Stomach (tissue), 8 donors: ENCODE measurements at regions not wholly inside any gene's neighbourhood (a gene's known extent, or its start where the extent isn't known, plus 50 kb on each side); places are given as distances from the start of the nearest gene placed in this dataset.
"Not testable (repeated sequence)": the region's sequence is repeated elsewhere in the genome, so short reads cannot be mapped to it uniquely, and the experiment has no call there.

Source experiments
- DNase-seq, 2 donors: peaks; one replicate each; pipeline versions ENCODE4 v3.0.0 to v3.0.0-alpha.2; 2013 to 2019
- H3K27ac ChIP-seq, 5 donors: fragments of 200-600 bp in 4 of 5; sonication (generic) in 4 of 5; one replicate each; pipeline ENCODE4 v1.5.1; 2013 to 2019; ENCODE audit warnings: mild to moderate bottlenecking in 1 of 5, moderate library complexity in 1 of 5
- H3K27me3 ChIP-seq, 3 donors: fragments of 200-600 bp; sonication (generic); one replicate each; pipeline ENCODE4 v1.5.1; 2017 to 2019; ENCODE audit warnings: mixed run types in 1 of 3
- H3K36me3 ChIP-seq, 4 donors: fragments of 200-600 bp; sonication (generic); 1 replicate in 3 of 4; 2 replicates in 1 of 4; pipeline ENCODE4 v1.5.1; 2016 to 2019
- H3K4me1 ChIP-seq, 4 donors: fragments of 200-600 bp; sonication (generic); one replicate each; pipeline ENCODE4 v1.5.1; 2016 to 2019
- H3K4me3 ChIP-seq, 4 donors: fragments of 200-600 bp; sonication (generic) in 3 of 4; one replicate each; pipeline ENCODE4 v1.5.1; 2016 to 2019; ENCODE audit warnings: mild to moderate bottlenecking in 1 of 4
- H3K9me3 ChIP-seq, 4 donors: fragments of 200-600 bp; sonication (generic); one replicate each; pipeline ENCODE4 v1.5.1; 2016 to 2019
- EP300 ChIP-seq: sonication (generic); formaldehyde crosslinking; IDR thresholded peaks from one replicate; pipeline ENCODE4 v1.6.1; 2017; ENCODE audit warnings: antibody characterized with exemption
- POLR2A ChIP-seq, 4 donors: fragments of 450-650 bp; IDR thresholded peaks; one replicate each; pipeline ENCODE4 v1.6.1; 2016; ENCODE audit warnings: antibody characterized with exemption in 4 of 4, control low read depth in 2 of 4, mild to moderate bottlenecking in 1 of 4, moderate library complexity in 1 of 4
- POLR2AphosphoS5 ChIP-seq, 3 donors: sonication (generic); formaldehyde crosslinking; IDR thresholded peaks; one replicate each; pipeline ENCODE4 v1.6.1; 2016; ENCODE audit warnings: antibody characterized with exemption in 3 of 3
- WGBS, 5 donors: extraction: QIAGEN DNeasy Blood & Tissue Kit in 3 of 5; methylation state at CpG; one replicate each; pipeline versions ENCODE4 v1.1.5 to v1.1.7; 2013 to 2018; 5-methylcytosine and 5-hydroxymethylcytosine counted together
- intact Hi-C: fragments of 100-400 bp; cut with DNase I; formaldehyde crosslinking; loops from one replicate; pipeline ENCODE4 v1.15.1; 2023; ENCODE audit warnings: low total_unique reads
- TF ChIP-seq, protein P1 (sequence below), 7 experiments: fragments of 450-650 bp in 4 of 7; fragments of 200-600 bp in 3 of 7; sonication (generic) in 3 of 7; IDR thresholded peaks; one replicate each; pipeline ENCODE4 v1.5.1; 2016 to 2019; ENCODE audit warnings: antibody characterized with exemption in 7 of 7, control low read depth in 2 of 7, mild to moderate bottlenecking in 1 of 7
- donor health status: healthy with polysubstance abuse.
- donor health status: Bipolar disorder and iron deficiency.
- donor health status: healthy.

DNA sequence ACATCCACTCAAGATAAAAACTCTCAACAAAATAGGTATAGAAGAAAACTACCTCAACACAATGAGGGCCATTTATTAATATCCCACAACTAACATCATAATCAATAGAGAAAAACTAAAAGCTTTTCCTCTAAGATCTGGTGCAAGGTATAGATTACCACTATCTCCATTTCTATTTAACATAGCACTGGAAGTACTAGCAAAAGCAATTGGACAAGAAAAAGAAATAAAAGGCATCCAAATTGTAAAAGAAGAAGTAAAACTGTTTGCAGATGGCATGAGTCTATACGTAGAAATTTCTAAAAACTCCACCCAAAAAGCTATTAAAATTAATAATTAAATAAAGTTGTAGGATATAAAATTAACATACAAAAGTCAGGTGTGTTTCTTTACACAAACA is 230.8 kb upstream of the PRSS16 start:
- intact Hi-C loops = no loop called here
- Histone ChIP-seq H3K4me1 (peaks cover 0 to 19% (median 8%) of the 10 kb centered on the region in 4 donors), H3K36me3 (no peaks in the 10 kb centered on the region), H3K27me3 (peaks cover 0 to 11% (median 7%) of the 10 kb centered on the region in 3 donors), H3K4me3 (no peak overlapping the region), H3K9me3 (peaks cover 0 to 21% (median 10%) of the 10 kb centered on the region in 4 donors), H3K27ac (no peak overlapping the region)
- no peak for DNase-seq
- TF ChIP-seq EP300 = no peak
- TF ChIP-seq POLR2AphosphoS5 (IDR thresholded peaks at IDR 0.05) = no peak
- TF ChIP-seq, protein P1, sequence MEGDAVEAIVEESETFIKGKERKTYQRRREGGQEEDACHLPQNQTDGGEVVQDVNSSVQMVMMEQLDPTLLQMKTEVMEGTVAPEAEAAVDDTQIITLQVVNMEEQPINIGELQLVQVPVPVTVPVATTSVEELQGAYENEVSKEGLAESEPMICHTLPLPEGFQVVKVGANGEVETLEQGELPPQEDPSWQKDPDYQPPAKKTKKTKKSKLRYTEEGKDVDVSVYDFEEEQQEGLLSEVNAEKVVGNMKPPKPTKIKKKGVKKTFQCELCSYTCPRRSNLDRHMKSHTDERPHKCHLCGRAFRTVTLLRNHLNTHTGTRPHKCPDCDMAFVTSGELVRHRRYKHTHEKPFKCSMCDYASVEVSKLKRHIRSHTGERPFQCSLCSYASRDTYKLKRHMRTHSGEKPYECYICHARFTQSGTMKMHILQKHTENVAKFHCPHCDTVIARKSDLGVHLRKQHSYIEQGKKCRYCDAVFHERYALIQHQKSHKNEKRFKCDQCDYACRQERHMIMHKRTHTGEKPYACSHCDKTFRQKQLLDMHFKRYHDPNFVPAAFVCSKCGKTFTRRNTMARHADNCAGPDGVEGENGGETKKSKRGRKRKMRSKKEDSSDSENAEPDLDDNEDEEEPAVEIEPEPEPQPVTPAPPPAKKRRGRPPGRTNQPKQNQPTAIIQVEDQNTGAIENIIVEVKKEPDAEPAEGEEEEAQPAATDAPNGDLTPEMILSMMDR (IDR thresholded peaks at IDR 0.05) = no peak
- no peak for TF ChIP-seq POLR2A (IDR thresholded peaks at IDR 0.05)
- WGBS, 5 donors = 0 to 55% (median 38%) methylated on average over 1 of the region's 1 CpG

DNA sequence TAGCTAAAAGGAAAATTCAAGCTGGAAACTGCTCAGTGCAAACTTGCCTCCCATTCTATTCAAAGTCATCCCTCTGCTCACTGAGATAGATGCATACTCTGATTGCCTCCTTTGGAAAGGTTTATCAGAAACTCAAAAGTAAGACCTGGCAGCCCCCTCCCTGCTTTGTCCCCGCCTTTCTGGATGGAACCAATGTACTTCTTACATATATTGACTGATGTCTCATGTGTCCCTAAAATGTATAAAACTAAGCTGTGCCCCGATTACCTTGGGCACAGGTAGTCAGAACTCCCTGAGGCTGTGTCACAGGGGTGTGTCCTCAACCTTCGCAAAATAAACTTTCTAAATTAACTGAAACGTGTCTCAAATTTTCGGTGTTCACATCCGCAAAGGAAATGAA is 229.1 kb upstream of the PRSS16 start:
- H3K36me3 ChIP-seq, H3K4me3 ChIP-seq, intact Hi-C loops, DNase-seq, H3K27ac ChIP-seq: not testable (repeated sequence)
- H3K27me3 ChIP-seq = peaks cover 0 to 11% (median 7%) of the 10 kb centered on the region in 3 donors
- 93 to 97% (median 96%) methylated on average over 6 of the region's 6 CpGs for WGBS, 5 donors
- H3K9me3 ChIP-seq = peaks cover 0 to 21% (median 10%) of the 10 kb centered on the region in 4 donors
- peaks cover 0 to 19% (median 8%) of the 10 kb centered on the region in 4 donors for H3K4me1 ChIP-seq

DNA sequence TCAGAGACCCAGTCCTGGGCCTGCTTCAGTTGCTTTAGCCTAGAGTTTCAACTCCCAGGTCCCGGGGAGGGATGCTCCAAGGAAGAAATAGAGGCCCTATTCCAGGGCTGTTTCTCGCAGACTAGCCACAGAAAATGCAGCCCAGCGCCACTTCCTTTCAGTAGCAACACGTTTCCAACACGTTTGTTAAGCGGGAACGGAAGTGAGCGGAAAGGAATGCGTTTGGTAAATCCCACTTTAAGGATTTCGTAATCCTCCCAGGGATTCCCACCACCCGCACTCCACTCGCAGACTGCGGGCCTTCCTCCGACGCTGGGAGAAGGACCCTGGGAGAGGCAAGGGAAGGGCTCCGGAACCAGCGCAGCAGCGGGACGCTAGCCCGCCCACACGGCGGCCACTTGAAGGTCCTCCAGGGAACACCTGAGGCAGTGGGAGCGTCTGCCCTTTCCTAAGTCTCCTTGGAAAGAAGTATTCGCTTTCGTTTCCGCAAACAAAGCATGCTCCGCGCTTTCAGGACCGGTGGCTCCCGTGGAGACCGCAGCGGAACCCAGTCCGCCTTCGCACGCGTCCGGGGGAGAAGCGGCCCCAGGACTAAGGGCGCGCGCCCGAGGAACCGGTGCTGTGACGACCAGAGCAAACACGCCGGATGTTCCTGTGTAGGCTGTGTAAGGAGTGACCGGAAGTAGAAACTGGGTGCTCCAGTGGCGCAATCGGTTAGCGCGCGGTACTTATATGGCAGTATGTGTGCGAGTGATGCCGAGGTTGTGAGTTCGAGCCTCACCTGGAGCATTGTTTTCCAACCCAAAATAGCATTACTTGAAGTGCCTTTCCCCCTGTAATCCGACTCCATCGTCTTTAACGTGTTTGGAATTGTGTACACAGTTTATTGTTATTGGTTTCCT is 227.6 kb upstream of the PRSS16 start:
- peak overlapping the region; percentile 87 to 95 (median 88) for H3K27ac ChIP-seq
- H3K4me1 ChIP-seq = peaks cover 0 to 19% (median 8%) of the 10 kb centered on the region in 4 donors
- H3K4me3 ChIP-seq = peak overlapping the region; percentile 57 to 69 (median 67)
- peaks cover 0 to 21% (median 12%) of the 10 kb centered on the region in 4 donors for H3K9me3 ChIP-seq
- WGBS, 5 donors = 4 to 5% (median 4%) methylated on average over 50 to 58 of the region's 58 CpGs
- intact Hi-C loops = no loop called here
- TF ChIP-seq EP300 (no peak), POLR2AphosphoS5 (IDR thresholded peaks at IDR 0.05) (peak; percentile 54 to 70 (median 59))
- peaks cover 0 to 11% (median 7%) of the 10 kb centered on the region in 3 donors for H3K27me3 ChIP-seq
- DNase-seq = peak; percentile 76 to 96
- no peaks in the 10 kb centered on the region for H3K36me3 ChIP-seq

DNA sequence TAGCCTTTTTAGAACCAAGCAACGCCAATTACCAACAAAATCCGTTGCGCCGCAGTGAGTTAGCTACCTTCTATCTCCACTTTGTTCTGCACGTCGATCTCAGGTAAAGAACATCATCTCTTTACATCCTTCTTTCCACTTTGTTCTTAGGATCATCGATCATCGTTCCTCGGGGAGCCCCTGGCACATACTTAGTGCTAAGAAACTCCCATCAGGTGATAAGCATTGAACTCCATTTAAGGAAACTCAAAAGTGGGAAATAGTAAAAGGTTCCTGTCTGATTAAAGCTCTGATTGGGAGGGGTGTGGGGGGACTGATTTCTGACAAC is 227.0 kb upstream of the PRSS16 start:
- Histone ChIP-seq H3K27me3 (peaks cover 0 to 11% (median 7%) of the 10 kb centered on the region in 3 donors), H3K36me3 (no peaks in the 10 kb centered on the region), H3K27ac (peak overlapping the region; percentile 87 to 95 (median 88)), H3K9me3 (peaks cover 0 to 21% (median 12%) of the 10 kb centered on the region in 4 donors), H3K4me3 (peak overlapping the region; percentile 57 to 69 (median 67)), H3K4me1 (peaks cover 0 to 19% (median 8%) of the 10 kb centered on the region in 4 donors)
- no peak for TF ChIP-seq POLR2AphosphoS5 (IDR thresholded peaks at IDR 0.05)
- TF ChIP-seq, protein P1 (IDR thresholded peaks at IDR 0.05) = no peak
- TF ChIP-seq POLR2A (IDR thresholded peaks at IDR 0.05) = no peak
- TF ChIP-seq EP300 = no peak
- no peak for DNase-seq
- intact Hi-C loops = no loop called here
- WGBS, 5 donors = 61 to 76% (median 70%) methylated on average over 9 of the region's 9 CpGs

DNA sequence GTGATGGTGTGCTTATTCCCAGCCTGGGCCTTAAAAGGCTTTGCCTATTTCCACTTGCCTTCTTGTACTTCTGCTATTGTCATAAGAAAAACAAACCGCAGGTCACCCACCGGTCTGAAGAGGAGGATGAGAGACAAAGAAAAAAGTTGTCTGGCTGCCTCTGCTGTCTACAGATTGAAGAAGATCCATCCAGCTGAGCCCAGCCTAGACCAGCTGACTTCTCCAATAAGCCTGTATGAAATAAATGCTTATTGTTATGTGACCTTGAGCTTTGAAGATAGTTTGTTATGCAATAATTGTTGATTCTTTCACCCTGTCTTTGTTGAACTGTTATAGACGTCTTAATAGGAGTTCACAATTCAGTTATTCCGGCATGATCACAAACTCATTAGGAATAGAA is 223.8 kb upstream of the PRSS16 start:
- peaks cover 0 to 16% (median 8%) of the 10 kb centered on the region in 4 donors for H3K4me1 ChIP-seq
- H3K27ac ChIP-seq = no peak overlapping the region
- no peaks in the 10 kb centered on the region for H3K36me3 ChIP-seq
- no peak overlapping the region for H3K4me3 ChIP-seq
- TF ChIP-seq POLR2A (IDR thresholded peaks at IDR 0.05) = no peak
- TF ChIP-seq, protein P1 (IDR thresholded peaks at IDR 0.05) = no peak
- TF ChIP-seq EP300 = no peak
- no peak for TF ChIP-seq POLR2AphosphoS5 (IDR thresholded peaks at IDR 0.05)
- peaks cover 0 to 11% (median 7%) of the 10 kb centered on the region in 3 donors for H3K27me3 ChIP-seq
- peaks cover 0 to 3% (median 0%) of the 10 kb centered on the region in 4 donors for H3K9me3 ChIP-seq
- 91 to 95% (median 94%) methylated on average over 4 of the region's 4 CpGs for WGBS, 5 donors
- intact Hi-C loops = no loop called here
- no peak for DNase-seq
